GM12873 (cell line): ENCODE measurements at regions not wholly inside any gene's neighbourhood (a gene's known extent, or its start where the extent isn't known, plus 50 kb on each side); places are given as distances from the start of the nearest gene placed in this dataset.

Experiments
- TF ChIP-seq, protein P1 (sequence below): IDR thresholded peaks from 2 replicates; pipeline ENCODE4 v1.5.1; 2012; ENCODE audit warnings: low read depth, mild to moderate bottlenecking, moderate library complexity, low read length, control low read depth; ENCODE audit not compliant: insufficient read depth; ENCODE audit errors: missing control alignments

DNA sequence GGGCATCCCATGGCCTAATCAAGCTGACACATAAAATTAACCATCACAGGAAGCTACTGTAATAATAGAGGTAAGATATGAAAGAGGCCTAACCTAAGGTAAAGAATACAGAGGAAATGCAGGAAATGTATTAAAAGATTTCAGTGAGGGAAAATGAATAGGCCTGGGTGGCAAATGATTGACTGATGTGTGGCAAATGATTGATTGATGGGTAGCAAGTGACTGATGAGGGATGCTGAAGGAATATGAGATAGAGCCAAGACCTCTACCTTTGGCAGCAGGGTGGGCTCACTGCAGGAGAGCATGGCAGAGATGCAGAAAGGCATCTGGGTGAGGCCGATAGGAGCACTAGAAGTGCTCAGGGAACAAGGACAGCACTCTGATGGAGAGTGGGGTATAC, 172.9 kb downstream of the KCTD12 start:
- TF ChIP-seq, protein P1, sequence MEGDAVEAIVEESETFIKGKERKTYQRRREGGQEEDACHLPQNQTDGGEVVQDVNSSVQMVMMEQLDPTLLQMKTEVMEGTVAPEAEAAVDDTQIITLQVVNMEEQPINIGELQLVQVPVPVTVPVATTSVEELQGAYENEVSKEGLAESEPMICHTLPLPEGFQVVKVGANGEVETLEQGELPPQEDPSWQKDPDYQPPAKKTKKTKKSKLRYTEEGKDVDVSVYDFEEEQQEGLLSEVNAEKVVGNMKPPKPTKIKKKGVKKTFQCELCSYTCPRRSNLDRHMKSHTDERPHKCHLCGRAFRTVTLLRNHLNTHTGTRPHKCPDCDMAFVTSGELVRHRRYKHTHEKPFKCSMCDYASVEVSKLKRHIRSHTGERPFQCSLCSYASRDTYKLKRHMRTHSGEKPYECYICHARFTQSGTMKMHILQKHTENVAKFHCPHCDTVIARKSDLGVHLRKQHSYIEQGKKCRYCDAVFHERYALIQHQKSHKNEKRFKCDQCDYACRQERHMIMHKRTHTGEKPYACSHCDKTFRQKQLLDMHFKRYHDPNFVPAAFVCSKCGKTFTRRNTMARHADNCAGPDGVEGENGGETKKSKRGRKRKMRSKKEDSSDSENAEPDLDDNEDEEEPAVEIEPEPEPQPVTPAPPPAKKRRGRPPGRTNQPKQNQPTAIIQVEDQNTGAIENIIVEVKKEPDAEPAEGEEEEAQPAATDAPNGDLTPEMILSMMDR = no peak

DNA sequence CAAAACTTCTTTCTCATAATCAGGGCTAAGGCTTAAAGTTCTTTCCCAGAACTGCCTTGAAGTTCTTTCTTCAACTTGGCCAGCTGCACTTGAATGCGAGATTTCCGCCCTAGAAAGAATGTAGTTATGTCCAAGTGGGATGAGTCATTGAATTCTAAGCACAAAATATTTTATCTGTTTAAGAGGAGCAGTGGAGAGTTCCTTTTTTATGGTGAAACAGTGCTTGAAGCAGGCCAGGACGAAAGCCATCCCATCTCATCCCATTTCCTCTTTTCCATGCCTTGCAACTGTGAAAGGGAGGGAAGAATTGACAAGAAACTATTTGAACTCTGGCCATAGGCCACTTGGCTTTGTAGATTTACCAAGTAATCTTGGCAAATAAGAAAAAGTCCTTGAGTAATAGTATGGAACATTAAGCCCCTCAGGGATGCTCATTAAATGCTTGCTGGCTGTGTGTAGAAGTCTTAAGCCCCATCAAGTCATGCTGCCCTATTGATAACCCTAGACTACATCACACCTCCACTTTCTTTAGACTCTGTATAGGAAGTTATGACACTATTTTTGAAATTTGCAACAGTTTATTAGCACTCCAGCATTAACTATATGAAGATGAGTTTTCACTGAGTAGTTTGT, 174.5 kb downstream of the KCTD12 start:
- TF ChIP-seq, protein P1 = no peak

DNA sequence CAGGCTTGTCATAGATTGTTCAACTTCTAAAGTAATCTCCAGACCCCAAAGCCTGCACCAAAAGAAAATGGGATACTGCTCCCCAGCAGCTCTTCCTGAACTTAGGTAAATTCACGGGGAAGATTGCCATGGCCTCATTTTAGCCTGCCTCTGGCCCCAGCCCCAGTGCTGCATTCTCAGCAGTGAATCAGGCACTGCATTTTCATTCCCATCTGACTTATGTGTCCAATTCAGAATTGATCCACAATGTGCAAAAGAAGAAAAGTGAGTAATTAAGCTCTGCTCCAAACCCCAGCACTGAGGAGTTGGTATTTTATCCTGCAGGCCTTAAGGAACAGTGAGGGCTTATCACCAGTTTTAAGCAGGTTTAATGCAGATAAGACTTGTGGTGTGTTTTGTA, 176.4 kb downstream of the KCTD12 start:
- TF ChIP-seq, protein P1 = no peak

DNA sequence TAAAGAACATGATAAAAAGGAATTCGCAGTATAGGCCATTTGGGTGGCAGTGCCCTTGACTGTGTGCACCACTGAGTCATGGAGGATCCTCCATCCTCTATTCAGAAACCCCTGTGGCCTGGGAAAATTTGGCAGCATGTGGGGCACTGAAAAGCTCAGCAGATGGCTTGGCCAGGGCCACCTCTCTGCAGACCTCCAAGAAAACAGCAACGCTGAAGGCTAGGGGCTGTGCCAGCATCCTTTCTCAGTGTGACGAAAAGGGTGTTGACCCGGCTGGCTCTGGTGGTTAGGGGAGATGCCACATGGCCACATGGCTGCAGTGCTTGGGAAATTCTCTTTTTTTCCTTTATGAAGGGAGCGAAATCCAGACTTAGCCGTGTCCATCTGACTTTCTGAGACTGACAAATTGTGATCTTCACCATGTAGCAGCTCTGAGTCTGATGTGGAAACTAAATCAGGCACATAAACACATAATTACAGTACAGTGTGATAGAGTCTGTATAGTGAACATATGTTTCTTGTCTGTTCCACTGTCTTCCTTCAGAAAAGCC, 178.0 kb downstream of the KCTD12 start:
- TF ChIP-seq, protein P1 = no peak

DNA sequence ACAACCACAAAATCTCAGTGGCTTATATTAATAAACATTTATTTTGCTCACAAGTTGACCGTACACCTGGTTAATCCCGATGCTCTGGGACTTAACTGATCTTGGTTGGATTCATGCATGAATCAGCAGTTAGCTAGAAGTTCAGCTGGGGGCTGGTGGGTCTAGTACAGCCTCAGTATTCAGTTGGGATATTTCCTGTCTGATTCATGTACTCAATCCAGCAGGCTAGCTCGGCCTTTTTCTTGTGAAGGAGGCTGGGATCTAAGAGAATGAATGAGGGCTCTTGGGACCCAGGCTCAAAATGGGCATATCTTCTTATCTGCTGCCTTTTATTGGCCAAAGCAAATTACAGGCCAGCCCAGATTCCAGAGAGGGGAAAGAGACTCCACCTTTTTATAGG, 178.8 kb downstream of the KCTD12 start:
- TF ChIP-seq, protein P1 = no peak

DNA sequence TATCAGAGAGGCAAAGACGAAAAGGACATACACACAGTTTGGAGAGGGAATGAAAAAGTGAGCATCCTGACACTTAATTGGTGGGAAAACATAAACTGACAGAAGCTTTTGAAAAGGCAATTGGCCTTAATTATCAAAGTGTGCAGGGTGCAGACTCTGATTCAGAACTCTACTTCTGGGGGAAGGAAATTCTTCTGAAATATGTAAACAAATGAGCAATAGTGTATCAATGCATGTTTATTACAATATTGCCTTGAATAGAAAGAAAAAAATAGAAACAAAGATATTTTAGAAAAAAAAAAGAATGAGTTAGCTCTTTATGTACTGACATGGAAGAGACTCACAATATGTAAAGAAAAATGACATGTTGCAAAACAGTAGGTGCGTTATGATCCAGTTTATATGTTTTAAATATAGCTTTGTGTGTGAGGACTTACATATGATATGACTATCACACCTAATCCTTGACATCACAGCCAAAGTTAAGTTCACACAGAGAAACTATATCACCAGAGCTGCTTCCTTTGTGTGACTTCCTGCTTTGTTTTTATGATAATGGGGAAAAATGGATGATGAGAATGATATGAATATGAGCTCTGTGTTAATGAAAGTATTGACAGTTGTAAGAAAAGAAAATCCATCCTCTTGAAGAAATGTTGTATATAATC, 182.4 kb downstream of the KCTD12 start:
- TF ChIP-seq, protein P1 = no peak

DNA sequence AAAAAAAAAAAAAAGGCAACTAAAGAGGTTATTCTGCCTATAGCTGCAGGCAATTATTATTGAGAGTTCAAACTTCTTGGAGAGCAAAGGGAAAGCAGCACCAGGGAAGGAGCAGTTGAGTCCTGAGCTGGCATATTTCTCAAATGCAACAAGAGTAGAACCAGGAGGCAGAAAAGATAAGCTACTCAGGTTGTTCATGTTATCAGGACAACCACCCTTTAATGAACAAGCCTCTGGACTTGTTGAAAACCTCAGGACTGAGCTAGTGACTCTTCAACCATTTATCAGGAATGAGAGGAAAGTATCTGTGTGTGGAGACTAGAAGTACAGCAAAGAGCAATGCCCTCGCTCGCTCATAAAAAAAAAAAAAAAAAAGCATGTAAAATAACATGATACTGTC, 183.0 kb downstream of the KCTD12 start:
- TF ChIP-seq, protein P1 = no peak
